B cell (primary cell): ENCODE measurements at regions not wholly inside any gene's neighbourhood (a gene's known extent, or its start where the extent isn't known, plus 50 kb on each side); places are given as distances from the start of the nearest gene placed in this dataset.

Source experiments
- ATAC-seq: fragments of 200-7000 bp; cut with Tn5 transposase; one replicate; pipeline ENCODE4 v1.10.0; 2021; ENCODE audit warnings: low read depth, mild to moderate bottlenecking, moderate number of reproducible peaks, moderate library complexity
- CTCF ChIA-PET: fragments of 350-600 bp; sonication (Branson Sonifier 250); formaldehyde crosslinking; loops from one replicate; lab custom pipeline; 2021; ENCODE audit warnings: antibody characterized with exemption, inconsistent platforms; lab: Charles Lee
- POLR2A ChIA-PET: fragments of 350-600 bp; sonication (Branson Sonifier 250); formaldehyde crosslinking; loops from one replicate; lab custom pipeline; 2021; ENCODE audit warnings: antibody characterized with exemption; lab: Charles Lee
- DNase-seq: peaks from one replicate; pipeline ENCODE4 v3.0.0; 2013
- H2AFZ ChIP-seq: 2 replicates; pipeline ENCODE4 v1.6.1; 2012; ENCODE audit warnings: mild to moderate bottlenecking, low read depth, low read length; ENCODE audit not compliant: insufficient read depth, poor library complexity, severe bottlenecking
- H3K27ac ChIP-seq, 2 donors: 1 replicate in 1 of 2; 2 replicates in 1 of 2; pipeline ENCODE4 v1.5.1; 2012 to 2013; ENCODE audit warnings: low read length in 2 of 2, mild to moderate bottlenecking in 2 of 2, moderate library complexity in 1 of 2
- H3K27me3 ChIP-seq, 4 experiments: fragments of 200-600 bp in 1 of 4; sonication (generic) in 1 of 4; replicated peaks in 1 of 4; 1 replicate in 2 of 4; 2 replicates in 2 of 4; pipeline versions ENCODE4 v1.6.1 to v1.7.0; 2013 to 2016; ENCODE audit warnings: low read length in 3 of 4, mild to moderate bottlenecking in 2 of 4, mixed read lengths in 1 of 4, moderate library complexity in 1 of 4; ENCODE audit not compliant: insufficient read depth in 4 of 4, control insufficient read depth in 3 of 4; ENCODE audit errors: control extremely low read depth in 1 of 4
- H3K36me3 ChIP-seq, 2 experiments: replicated peaks in 1 of 2; 1 replicate in 1 of 2; 2 replicates in 1 of 2; pipeline versions ENCODE4 v1.6.1 to v1.7.1; 2013; ENCODE audit warnings: low read length in 1 of 2; ENCODE audit not compliant: insufficient read depth in 2 of 2, control insufficient read depth in 1 of 2; ENCODE audit errors: control extremely low read depth in 1 of 2, extremely low read depth in 1 of 2
- H3K4me1 ChIP-seq, 2 donors: fragments of 200-600 bp in 1 of 2; sonication (generic) in 1 of 2; 1 replicate in 1 of 2; 2 replicates in 1 of 2; pipeline versions ENCODE4 v1.5.1 to v1.6.1; 2013 to 2017; ENCODE audit warnings: low read length in 2 of 2; ENCODE audit not compliant: control insufficient read depth in 2 of 2, insufficient read depth in 2 of 2
- H3K4me2 ChIP-seq: replicated peaks from 2 replicates; pipeline ENCODE3; 2012; ENCODE audit warnings: mild to moderate bottlenecking, low read depth, low read length; ENCODE audit not compliant: poor library complexity, severe bottlenecking
- H3K4me3 ChIP-seq, 5 experiments: fragments of 200-600 bp in 1 of 5; sonication (generic) in 1 of 5; 1 replicate in 3 of 5; 2 replicates in 2 of 5; pipeline versions ENCODE4 v1.5.1 to v1.7.0; 2011 to 2016; ENCODE audit warnings: low read length in 4 of 5, mild to moderate bottlenecking in 4 of 5, low read depth in 2 of 5, control low read depth in 1 of 5, moderate library complexity in 1 of 5; ENCODE audit not compliant: insufficient read depth in 1 of 5; ENCODE audit errors: control extremely low read depth in 1 of 5, extremely low read depth in 1 of 5
- H3K79me2 ChIP-seq: fragments of 200-600 bp; sonication (generic); one replicate; pipeline ENCODE4 v1.6.0; 2016; ENCODE audit warnings: low read length; ENCODE audit not compliant: control insufficient read depth, insufficient read depth
- H3K9ac ChIP-seq: fragments of 200-600 bp; sonication (generic); 2 replicates; pipeline ENCODE4 v1.6.1; 2017; ENCODE audit warnings: mild to moderate bottlenecking, low read length, moderate library complexity
- H3K9me3 ChIP-seq, 3 donors: one replicate each; pipeline versions ENCODE4 v1.6.1 to v1.7.1; 2013; ENCODE audit warnings: low read length in 2 of 3; ENCODE audit not compliant: control insufficient read depth in 2 of 3, insufficient read depth in 1 of 3; ENCODE audit errors: control extremely low read depth in 1 of 3
- H4K20me1 ChIP-seq: 2 replicates; pipeline ENCODE4 v1.6.0; 2012; ENCODE audit warnings: mild to moderate bottlenecking, low read length; ENCODE audit not compliant: insufficient read depth, control insufficient read depth, poor library complexity, severe bottlenecking
- H3K27ac Mint-ChIP-seq: one replicate; pipeline ENCODE4 v1.8.0; 2021; ENCODE audit warnings: mixed read lengths
- H3K27me3 Mint-ChIP-seq: one replicate; pipeline ENCODE4 v1.8.0; 2021; ENCODE audit warnings: mixed read lengths
- H3K4me1 Mint-ChIP-seq: one replicate; pipeline ENCODE4 v1.8.0; 2021; ENCODE audit warnings: mixed read lengths
- H3K4me3 Mint-ChIP-seq: one replicate; pipeline ENCODE4 v1.8.0; 2021; ENCODE audit warnings: mixed read lengths
- H3K9me3 Mint-ChIP-seq: one replicate; pipeline ENCODE4 v1.8.0; 2022; ENCODE audit warnings: mixed read lengths; ENCODE audit not compliant: insufficient read depth
- CTCF ChIP-seq: fragments of 200-600 bp; IDR thresholded peaks from one replicate; pipeline ENCODE4 v1.8.0; 2022; ENCODE audit warnings: antibody characterized with exemption, mild to moderate bottlenecking
- EZH2 ChIP-seq: IDR thresholded peaks from 2 replicates; pipeline ENCODE4 v1.6.1; 2012; ENCODE audit warnings: borderline replicate concordance, low read depth, mild to moderate bottlenecking, moderate library complexity, low read length; ENCODE audit not compliant: insufficient read depth, poor library complexity, severe bottlenecking
- WGBS: methylation state at CpG from one replicate; pipeline ENCODE4 v1.1.5; 2013; ENCODE audit warnings: missing lambda C conversion rate; ENCODE audit not compliant: insufficient coverage; 5-methylcytosine and 5-hydroxymethylcytosine counted together
- intact Hi-C: fragments of 100-400 bp; cut with micrococcal nuclease; formaldehyde crosslinking; loops from one replicate; pipeline ENCODE4 v1.10.0; 2022

DNA sequence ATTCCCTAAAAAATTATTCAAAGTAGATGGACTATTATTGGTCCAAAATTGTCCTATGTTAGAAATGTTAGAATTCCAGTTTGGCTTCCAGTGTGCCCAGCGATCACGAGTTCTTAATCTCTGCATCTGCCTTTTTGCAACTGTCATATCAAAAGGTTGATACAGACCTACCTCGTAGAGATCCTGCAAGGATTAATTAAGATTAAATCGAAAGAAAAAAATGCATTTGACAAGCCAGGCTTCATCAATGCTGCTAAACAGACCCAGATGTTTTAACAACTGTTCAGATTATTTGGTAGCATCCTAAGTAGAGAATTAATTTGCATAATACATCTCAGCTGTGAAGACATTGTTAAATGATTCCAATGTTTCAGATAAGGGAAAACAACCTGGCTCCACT is 336.5 kb downstream of the CRPPA start:
- Mint-ChIP-seq H3K4me1 (no peaks in the 10 kb centered on the region), H3K4me3 (no peak overlapping the region), H3K9me3 (no peaks in the 10 kb centered on the region), H3K27me3 (no peaks in the 10 kb centered on the region), H3K27ac (no peak overlapping the region)
- H3K36me3 ChIP-seq = no peaks in the 10 kb centered on the region
- CTCF ChIA-PET = no interaction called here
- no peaks in the 10 kb centered on the region for H3K27me3 ChIP-seq
- H3K9ac ChIP-seq = no peak overlapping the region
- ATAC-seq = no peak
- no peak for DNase-seq
- POLR2A ChIA-PET = no interaction called here
- no peak overlapping the region for H3K4me2 ChIP-seq
- WGBS = 100% methylated on average over 1 of the region's 4 CpGs
- TF ChIP-seq CTCF (no peak), EZH2 (no peak)
- H3K4me1 ChIP-seq = no peaks in the 10 kb centered on the region
- H3K79me2 ChIP-seq = no peaks in the 10 kb centered on the region
- H3K4me3 ChIP-seq = no peak overlapping the region
- no peaks in the 10 kb centered on the region for H3K9me3 ChIP-seq
- intact Hi-C loops = no loop called here
- no peak overlapping the region for H3K27ac ChIP-seq
- H2AFZ ChIP-seq = no peak overlapping the region
- H4K20me1 ChIP-seq = no peaks in the 10 kb centered on the region

DNA sequence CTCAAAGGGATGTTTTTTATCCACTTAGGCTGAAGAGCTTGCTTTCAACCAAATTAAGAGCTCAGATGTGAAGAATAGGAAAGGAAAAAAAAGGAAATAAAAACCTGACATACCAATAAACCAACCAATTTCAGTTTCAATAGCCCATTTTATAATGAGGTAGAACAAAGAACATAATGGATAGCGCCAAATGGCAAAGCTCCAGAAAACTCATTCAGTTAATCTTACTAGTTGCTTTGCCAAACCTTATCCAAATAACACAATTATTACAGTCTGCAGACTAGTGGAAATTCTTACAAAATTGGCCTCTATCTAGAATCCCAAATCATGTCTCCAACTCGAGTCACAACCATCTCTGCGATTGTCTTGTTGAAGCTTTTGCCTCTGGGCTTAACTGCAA is 337.0 kb downstream of the CRPPA start:
- Mint-ChIP-seq H3K27ac (no peak overlapping the region), H3K27me3 (no peaks in the 10 kb centered on the region)

More for the DNA sequence above, 337.0 kb downstream of the CRPPA start:
- Mint-ChIP-seq H3K4me1 (no peaks in the 10 kb centered on the region), H3K4me3 (no peak overlapping the region), H3K9me3 (no peaks in the 10 kb centered on the region)
- Histone ChIP-seq H3K27ac (no peak overlapping the region), H4K20me1 (no peaks in the 10 kb centered on the region), H3K27me3 (no peaks in the 10 kb centered on the region), H3K4me2 (no peak overlapping the region), H3K79me2 (no peaks in the 10 kb centered on the region), H3K9me3 (no peaks in the 10 kb centered on the region), H3K36me3 (no peaks in the 10 kb centered on the region), H2AFZ (no peak overlapping the region), H3K9ac (no peak overlapping the region), H3K4me3 (no peak overlapping the region), H3K4me1 (no peaks in the 10 kb centered on the region)
- no peak for TF ChIP-seq CTCF
- no peak for TF ChIP-seq EZH2
- intact Hi-C loops = no loop called here
- DNase-seq (no peak), ATAC-seq (no peak)
- ChIA-PET POLR2A (no interaction called here), CTCF (no interaction called here)
- WGBS = no CpG with 5 or more reads among the region's 3 CpGs
